Loucy (cell line): ENCODE measurements at regions not wholly inside any gene's neighbourhood (a gene's known extent, or its start where the extent isn't known, plus 50 kb on each side); places are given as distances from the start of the nearest gene placed in this dataset.

Source experiments
- H2AFZ ChIP-seq: fragments of 200-600 bp; sonication (generic); 2 replicates; pipeline ENCODE4 v1.6.0; 2016; ENCODE audit warnings: antibody characterized with exemption, mild to moderate bottlenecking, low read length, moderate library complexity
- H3F3A ChIP-seq: fragments of 200-600 bp; 2 replicates; pipeline ENCODE4 v1.6.0; 2016; ENCODE audit warnings: antibody characterized with exemption, low read depth, mild to moderate bottlenecking
- H3K27me3 ChIP-seq: fragments of 200-600 bp; sonication (generic); 2 replicates; pipeline ENCODE4 v1.6.1; 2014; ENCODE audit warnings: low read length, mild to moderate bottlenecking; ENCODE audit not compliant: insufficient read depth, poor library complexity, severe bottlenecking
- H3K36me3 ChIP-seq: fragments of 200-600 bp; sonication (generic); 2 replicates; pipeline ENCODE4 v1.6.1; 2016; ENCODE audit warnings: low read length; ENCODE audit not compliant: insufficient read depth
- H3K4me1 ChIP-seq: fragments of 200-600 bp; sonication (generic); 2 replicates; pipeline ENCODE4 v1.5.1; 2014; ENCODE audit warnings: low read length, mild to moderate bottlenecking; ENCODE audit not compliant: insufficient read depth, poor library complexity, severe bottlenecking
- H3K4me2 ChIP-seq: fragments of 200-600 bp; sonication (generic); 2 replicates; pipeline ENCODE4 v1.6.0; 2014; ENCODE audit warnings: antibody characterized with exemption, low read length, low read depth, mild to moderate bottlenecking; ENCODE audit not compliant: poor library complexity, severe bottlenecking
- H3K4me3 ChIP-seq: fragments of 200-600 bp; sonication (generic); 2 replicates; pipeline ENCODE4 v1.5.1; 2014; ENCODE audit warnings: low read length, mild to moderate bottlenecking, mixed read lengths; ENCODE audit not compliant: poor library complexity, severe bottlenecking
- H3K79me2 ChIP-seq: fragments of 200-600 bp; sonication (generic); 2 replicates; pipeline ENCODE4 v1.6.1; 2014; ENCODE audit warnings: low read length; ENCODE audit not compliant: insufficient read depth
- H3K9ac ChIP-seq: fragments of 200-600 bp; sonication (generic); 2 replicates; pipeline ENCODE4 v1.6.0; 2014; ENCODE audit warnings: mild to moderate bottlenecking, low read depth, low read length, moderate library complexity; ENCODE audit not compliant: poor library complexity, severe bottlenecking
- H3K9me2 ChIP-seq: fragments of 200-600 bp; sonication (generic); replicated peaks from 2 replicates; pipeline ENCODE4 v1.6.1; 2016; ENCODE audit warnings: low read depth, low read length, mixed read lengths
- H3K9me3 ChIP-seq: fragments of 200-600 bp; sonication (generic); 2 replicates; pipeline ENCODE4 v1.6.1; 2014; ENCODE audit warnings: mild to moderate bottlenecking, antibody characterized with exemption, low read length, low read depth; ENCODE audit not compliant: insufficient read depth
- H4K20me1 ChIP-seq: fragments of 200-600 bp; sonication (generic); 2 replicates; pipeline ENCODE4 v1.6.0; 2014; ENCODE audit warnings: antibody characterized with exemption, low read length, mild to moderate bottlenecking; ENCODE audit not compliant: insufficient read depth, poor library complexity, severe bottlenecking
- CTCF ChIP-seq: fragments of 200-600 bp; sonication (generic); conservative IDR thresholded peaks from 2 replicates; pipeline ENCODE4 v1.5.1; 2014; ENCODE audit warnings: mild to moderate bottlenecking, antibody characterized with exemption, low read length
- EZH2phosphoT487 ChIP-seq: fragments of 200-600 bp; IDR thresholded peaks from 2 replicates; pipeline ENCODE4 v1.6.1; 2018; ENCODE audit warnings: antibody characterized with exemption, mild to moderate bottlenecking, moderate library complexity, borderline replicate concordance

GRCh38 chrX:69031971-69032391 lies 133.3 kb downstream of the PJA1 start:
- TF ChIP-seq EZH2phosphoT487 (no peak), CTCF (no peak)
- Histone ChIP-seq H3K9me2 (no peaks in the 10 kb centered on the region), H2AFZ (no peak overlapping the region), H3K4me2 (no peak overlapping the region), H3K4me3 (no peak overlapping the region), H3K4me1 (peaks cover 14% of the 10 kb centered on the region), H3K36me3 (no peaks in the 10 kb centered on the region), H4K20me1 (no peaks in the 10 kb centered on the region), H3K9me3 (no peaks in the 10 kb centered on the region), H3K27me3 (no peaks in the 10 kb centered on the region), H3F3A (no peaks in the 10 kb centered on the region), H3K79me2 (no peaks in the 10 kb centered on the region), H3K9ac (no peak overlapping the region)

- no peaks in the 10 kb centered on the region for H3K9me2 ChIP-seq
- H3K4me3 ChIP-seq = no peak overlapping the region
- H3K9ac ChIP-seq = no peak overlapping the region
- H3K4me2 ChIP-seq = no peak overlapping the region
- peaks cover 14% of the 10 kb centered on the region for H3K4me1 ChIP-seq
- H4K20me1 ChIP-seq = no peaks in the 10 kb centered on the region
- TF ChIP-seq EZH2phosphoT487 (no peak), CTCF (no peak)
- no peaks in the 10 kb centered on the region for H3F3A ChIP-seq
- no peaks in the 10 kb centered on the region for H3K79me2 ChIP-seq
- H3K27me3 ChIP-seq = no peaks in the 10 kb centered on the region
- H2AFZ ChIP-seq = no peak overlapping the region
- no peaks in the 10 kb centered on the region for H3K9me3 ChIP-seq
- no peaks in the 10 kb centered on the region for H3K36me3 ChIP-seq
These were observed 134.1 kb downstream of the PJA1 start for GRCh38 chrX:69031181-69031580.

- Histone ChIP-seq H3K36me3 (no peaks in the 10 kb centered on the region), H2AFZ (no peak overlapping the region), H3K4me1 (peaks cover 14% of the 10 kb centered on the region), H4K20me1 (no peaks in the 10 kb centered on the region), H3K79me2 (no peaks in the 10 kb centered on the region), H3K27me3 (no peaks in the 10 kb centered on the region), H3K9ac (no peak overlapping the region), H3F3A (no peaks in the 10 kb centered on the region), H3K9me2 (no peaks in the 10 kb centered on the region), H3K9me3 (no peaks in the 10 kb centered on the region), H3K4me3 (no peak overlapping the region), H3K4me2 (no peak overlapping the region)
- no peak for TF ChIP-seq CTCF
These were observed 135.5 kb downstream of the PJA1 start for GRCh38 chrX:69029771-69030170.
